ENCODE measurements at regions not wholly inside any gene's neighbourhood (a gene's known extent, or its start where the extent isn't known, plus 50 kb on each side); places are given as distances from the start of the nearest gene placed in this dataset.

DNA sequence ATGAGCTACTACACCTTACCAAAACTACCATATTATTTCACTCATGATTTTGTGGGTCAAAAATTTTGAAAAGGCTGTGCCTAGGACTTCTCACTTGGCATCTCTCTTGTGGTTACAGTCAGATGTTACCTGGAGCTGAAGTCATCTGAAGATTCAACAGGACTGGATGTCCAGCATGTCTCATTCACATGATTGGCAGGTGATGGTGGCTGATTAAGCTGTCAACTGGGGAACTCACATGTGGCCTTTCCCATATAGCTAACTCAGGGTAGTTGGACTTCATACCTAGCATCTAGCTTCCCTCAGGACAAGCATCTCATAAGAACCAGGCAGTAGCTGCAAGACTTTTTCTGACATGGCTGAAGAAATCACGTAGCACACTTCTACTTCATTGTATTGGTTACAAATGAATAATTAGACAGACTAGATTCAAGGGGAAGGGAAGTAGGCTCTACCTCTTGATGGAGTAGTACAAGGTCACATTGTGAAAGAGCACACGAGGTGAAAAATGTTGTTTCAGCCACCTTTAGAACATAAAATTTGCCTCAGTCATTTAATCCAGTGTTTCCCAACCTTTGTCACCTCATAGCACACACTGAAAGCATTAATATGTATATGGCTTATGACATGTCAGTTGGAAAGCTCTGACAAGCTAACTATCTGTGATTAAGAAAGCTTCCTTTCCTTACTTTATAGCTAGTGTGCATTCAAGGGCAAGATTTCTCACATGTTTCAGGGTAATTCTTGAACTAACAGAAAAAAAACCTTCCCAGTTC, 68.0 kb upstream of the PTGFRN start:
- no peak overlapping the region for H2BK5ac ChIP-seq (ENCODE audit: low read depth, low read length, poor library complexity, severe bottlenecking)
- no TSS peak for BruUV-seq (replicated peaks)
- in situ Hi-C loops (cut with MboI; ENCODE audit: low sequenced_read_pairs) = no loop called here
- dilution Hi-C loops (cut with HindIII; ENCODE audit: low sequenced_read_pairs, unreplicated experiment) = no loop called here
- no peaks in the 10 kb centered on the region for H3K4me1 ChIP-seq (ENCODE audit: control insufficient read depth, insufficient read depth, low read length)
- no peak overlapping the region for H4K8ac ChIP-seq (ENCODE audit: low read depth in 2 of 2, low read length in 2 of 2)
- H3K56ac ChIP-seq (ENCODE audit: extremely low read depth, insufficient read depth, low read length) = no peak overlapping the region
- no peak overlapping the region for H4K5ac ChIP-seq (ENCODE audit: low read depth, low read length)
- ChIA-PET CTCF (no interaction called here), POLR2A (ENCODE audit: unreplicated experiment) (no interaction called here)
- no peak overlapping the region for H3K27ac ChIP-seq (ENCODE audit: insufficient read depth, low read length)
- H3K36me3 ChIP-seq (ENCODE audit: control insufficient read depth, insufficient read depth, low read length) = no peaks in the 10 kb centered on the region
- no peak overlapping the region for H3K23ac ChIP-seq (ENCODE audit: low read depth, low read length)
- no peak overlapping the region for H3K18ac ChIP-seq (ENCODE audit: low read depth, low read length)
- intact Hi-C loops (cut with micrococcal nuclease) = loop anchor here (10.0 kb wide), 1 partner anchor 213 kb away; no protein-coding TSS in a partner anchor
- H3K14ac ChIP-seq (replicated peaks; ENCODE audit: low read depth, low read length) = no peak overlapping the region
- no peaks in the 10 kb centered on the region for H4K20me1 ChIP-seq (ENCODE audit: insufficient read depth, low read length)
- no peak overlapping the region for H2AK9ac ChIP-seq (replicated peaks; ENCODE audit: low read depth, low read length, poor library complexity)
- H3K9me3 ChIP-seq (ENCODE audit: control insufficient read depth, insufficient read depth, low read length) = no peaks in the 10 kb centered on the region
- H3K79me1 ChIP-seq (ENCODE audit: low read depth in 1 of 2, low read length in 2 of 2) = no peaks in the 10 kb centered on the region
- no peak overlapping the region for H2BK20ac ChIP-seq (ENCODE audit: low read depth, low read length)
- no peak for ATAC-seq (ENCODE audit: low read depth)
- no peaks in the 10 kb centered on the region for H3K27me3 ChIP-seq (ENCODE audit: control insufficient read depth, insufficient read depth, low read length)
- H4K91ac ChIP-seq (ENCODE audit: insufficient read depth, low read depth, low read length) = no peak overlapping the region
- no peak overlapping the region for H2BK15ac ChIP-seq (ENCODE audit: low read depth, low read length)
- no CpG with 5 or more reads among the region's 2 CpGs for WGBS, 2 experiments (ENCODE audit: extremely low coverage in 2 of 2, insufficient read length in 1 of 2)
- no peak overlapping the region for H3K9ac ChIP-seq (ENCODE audit: low read depth, low read length)
- no peak overlapping the region for H3K4ac ChIP-seq (ENCODE audit: low read depth, low read length)
- DNase-seq = no peak
- no peak overlapping the region for H2AK5ac ChIP-seq (ENCODE audit: low read depth, low read length)
- TF ChIP-seq CEBPB (IDR thresholded peaks at IDR 0.05; ENCODE audit: low read depth, low read length) (no peak), NFE2L2 (IDR thresholded peaks at IDR 0.05; ENCODE audit: low read depth, low read length) (no peak), RAD21 (IDR thresholded peaks at IDR 0.05; ENCODE audit: low read length) (no peak), MAZ (IDR thresholded peaks at IDR 0.05; ENCODE audit: borderline replicate concordance, low read depth, low read length) (no peak), MAFK (IDR thresholded peaks at IDR 0.05; ENCODE audit: low read depth, low read length) (no peak), MXI1 (IDR thresholded peaks at IDR 0.05; ENCODE audit: borderline replicate concordance, low read depth, low read length) (no peak), POLR2A (IDR thresholded peaks at IDR 0.05; ENCODE audit: low read depth, low read length) (no peak), FOS (IDR thresholded peaks at IDR 0.05; ENCODE audit: low read depth, low read length) (no peak), RCOR1 (IDR thresholded peaks at IDR 0.05; ENCODE audit: insufficient replicate concordance, low read length) (no peak), BHLHE40 (IDR thresholded peaks at IDR 0.05; ENCODE audit: low read depth, low read length) (no peak), CHD1 (IDR thresholded peaks at IDR 0.05; ENCODE audit: low read depth, low read length) (no peak), SMC3 (IDR thresholded peaks at IDR 0.05; ENCODE audit: low read depth, low read length) (no peak), RFX5 (IDR thresholded peaks at IDR 0.05; ENCODE audit: low read depth, low read length) (no peak)
- TF ChIP-seq, protein P1, sequence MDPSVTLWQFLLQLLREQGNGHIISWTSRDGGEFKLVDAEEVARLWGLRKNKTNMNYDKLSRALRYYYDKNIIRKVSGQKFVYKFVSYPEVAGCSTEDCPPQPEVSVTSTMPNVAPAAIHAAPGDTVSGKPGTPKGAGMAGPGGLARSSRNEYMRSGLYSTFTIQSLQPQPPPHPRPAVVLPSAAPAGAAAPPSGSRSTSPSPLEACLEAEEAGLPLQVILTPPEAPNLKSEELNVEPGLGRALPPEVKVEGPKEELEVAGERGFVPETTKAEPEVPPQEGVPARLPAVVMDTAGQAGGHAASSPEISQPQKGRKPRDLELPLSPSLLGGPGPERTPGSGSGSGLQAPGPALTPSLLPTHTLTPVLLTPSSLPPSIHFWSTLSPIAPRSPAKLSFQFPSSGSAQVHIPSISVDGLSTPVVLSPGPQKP (IDR thresholded peaks at IDR 0.05; ENCODE audit: borderline replicate concordance, low read depth, low read length) = no peak
- TF ChIP-seq, protein P2, sequence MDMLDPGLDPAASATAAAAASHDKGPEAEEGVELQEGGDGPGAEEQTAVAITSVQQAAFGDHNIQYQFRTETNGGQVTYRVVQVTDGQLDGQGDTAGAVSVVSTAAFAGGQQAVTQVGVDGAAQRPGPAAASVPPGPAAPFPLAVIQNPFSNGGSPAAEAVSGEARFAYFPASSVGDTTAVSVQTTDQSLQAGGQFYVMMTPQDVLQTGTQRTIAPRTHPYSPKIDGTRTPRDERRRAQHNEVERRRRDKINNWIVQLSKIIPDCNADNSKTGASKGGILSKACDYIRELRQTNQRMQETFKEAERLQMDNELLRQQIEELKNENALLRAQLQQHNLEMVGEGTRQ (IDR thresholded peaks at IDR 0.05; ENCODE audit: low read depth, low read length) = no peak
- TF ChIP-seq, protein P3, sequence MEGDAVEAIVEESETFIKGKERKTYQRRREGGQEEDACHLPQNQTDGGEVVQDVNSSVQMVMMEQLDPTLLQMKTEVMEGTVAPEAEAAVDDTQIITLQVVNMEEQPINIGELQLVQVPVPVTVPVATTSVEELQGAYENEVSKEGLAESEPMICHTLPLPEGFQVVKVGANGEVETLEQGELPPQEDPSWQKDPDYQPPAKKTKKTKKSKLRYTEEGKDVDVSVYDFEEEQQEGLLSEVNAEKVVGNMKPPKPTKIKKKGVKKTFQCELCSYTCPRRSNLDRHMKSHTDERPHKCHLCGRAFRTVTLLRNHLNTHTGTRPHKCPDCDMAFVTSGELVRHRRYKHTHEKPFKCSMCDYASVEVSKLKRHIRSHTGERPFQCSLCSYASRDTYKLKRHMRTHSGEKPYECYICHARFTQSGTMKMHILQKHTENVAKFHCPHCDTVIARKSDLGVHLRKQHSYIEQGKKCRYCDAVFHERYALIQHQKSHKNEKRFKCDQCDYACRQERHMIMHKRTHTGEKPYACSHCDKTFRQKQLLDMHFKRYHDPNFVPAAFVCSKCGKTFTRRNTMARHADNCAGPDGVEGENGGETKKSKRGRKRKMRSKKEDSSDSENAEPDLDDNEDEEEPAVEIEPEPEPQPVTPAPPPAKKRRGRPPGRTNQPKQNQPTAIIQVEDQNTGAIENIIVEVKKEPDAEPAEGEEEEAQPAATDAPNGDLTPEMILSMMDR (conservative IDR thresholded peaks at IDR 0.05; ENCODE audit: low read depth, low read length) = no peak
- H2BK120ac ChIP-seq (ENCODE audit: low read depth, low read length) = no peak overlapping the region
- no peak overlapping the region for H3K4me2 ChIP-seq (ENCODE audit: low read depth, low read length)
- H3K4me3 ChIP-seq (ENCODE audit: insufficient read depth, low read depth, low read length) = no peak overlapping the region
- H3K9me1 ChIP-seq (ENCODE audit: insufficient read depth, low read length) = no peaks in the 10 kb centered on the region
- H2AFZ ChIP-seq (replicated peaks; ENCODE audit: low read length, poor library complexity) = no peak overlapping the region

Measured in IMR-90 (cell line).